GM19372 (cell line): ENCODE measurements at regions not wholly inside any gene's neighbourhood (a gene's known extent, or its start where the extent isn't known, plus 50 kb on each side); places are given as distances from the start of the nearest gene placed in this dataset.

Source experiments
- ATAC-seq: cut with Tn5 transposase; IDR thresholded peaks from one replicate; pipeline ENCODE4 v1.9.1; 2021; ENCODE audit warnings: mild to moderate bottlenecking, low read depth, moderate library complexity; ENCODE audit not compliant: unreplicated experiment

- no peak for ATAC-seq
These were observed 58.1 kb downstream of the KLF4 start for GRCh38 chr9:107431461-107431860.

- no peak for ATAC-seq
These were observed 59.5 kb downstream of the KLF4 start for GRCh38 chr9:107430071-107430470.

GRCh38 chr9:107426126-107426525 lies 63.4 kb downstream of the KLF4 start:
- ATAC-seq = no peak

- peak; percentile 95 for ATAC-seq
These were observed 64.2 kb downstream of the KLF4 start for GRCh38 chr9:107425101-107426025.

- ATAC-seq = no peak
These were observed 66.0 kb downstream of the KLF4 start for GRCh38 chr9:107423540-107423939.

GRCh38 chr9:107422189-107423185 lies 67.1 kb downstream of the KLF4 start:
- no peak for ATAC-seq

- no peak for ATAC-seq
These were observed 79.1 kb downstream of the KLF4 start for GRCh38 chr9:107410420-107410819.

GRCh38 chr9:107409581-107410389 lies 79.8 kb downstream of the KLF4 start:
- no peak for ATAC-seq

- no peak for ATAC-seq
These were observed 81.9 kb downstream of the KLF4 start for GRCh38 chr9:107407675-107408074.

- no peak for ATAC-seq
These were observed 84.1 kb downstream of the KLF4 start for GRCh38 chr9:107405511-107405910.

GRCh38 chr9:107404736-107405135 lies 84.8 kb downstream of the KLF4 start:
- ATAC-seq = no peak

GRCh38 chr9:107404161-107404560 lies 85.4 kb downstream of the KLF4 start:
- no peak for ATAC-seq

GRCh38 chr9:107397076-107398044 lies 92.2 kb downstream of the KLF4 start:
- ATAC-seq = no peak

- ATAC-seq = no peak
These were observed 95.3 kb downstream of the KLF4 start for GRCh38 chr9:107394264-107394663.

GRCh38 chr9:107390778-107391177 lies 98.8 kb downstream of the KLF4 start:
- ATAC-seq = no peak

GRCh38 chr9:107390279-107390678 lies 99.3 kb downstream of the KLF4 start:
- no peak for ATAC-seq

GRCh38 chr9:107389617-107390071 lies 99.9 kb downstream of the KLF4 start:
- no peak for ATAC-seq

GRCh38 chr9:107388890-107389289 lies 100.7 kb downstream of the KLF4 start:
- no peak for ATAC-seq

GRCh38 chr9:107387409-107387808 lies 102.2 kb downstream of the KLF4 start:
- ATAC-seq = no peak
